ENCODE measurements at regions not wholly inside any gene's neighbourhood (a gene's known extent, or its start where the extent isn't known, plus 50 kb on each side); places are given as distances from the start of the nearest gene placed in this dataset.

DNA sequence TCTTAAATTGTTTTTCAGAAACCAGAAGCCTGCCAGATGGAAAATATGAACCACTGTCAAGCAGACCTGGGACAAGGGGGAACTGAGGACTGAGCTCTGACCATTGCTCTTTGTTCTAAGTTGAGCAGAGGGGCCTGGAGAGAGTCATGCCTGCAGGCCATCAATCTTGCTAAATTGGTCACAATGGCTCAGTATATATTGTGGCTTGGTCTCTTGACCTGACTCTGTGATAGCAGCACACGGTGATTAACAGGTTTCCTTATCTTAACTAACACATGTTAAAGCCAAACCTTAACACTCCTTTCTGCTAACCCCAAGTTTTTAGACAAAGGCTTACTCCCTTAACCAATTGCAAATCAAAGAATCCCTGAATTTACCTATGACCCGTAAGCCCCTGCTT is 1281.2 kb upstream of the NUDT12 start:
- in situ Hi-C loops (cut with MboI; ENCODE audit: low sequenced_read_pairs): no loop called here
- no peak overlapping the region for H4K5ac ChIP-seq (ENCODE audit: low read depth, low read length)
- CTCF ChIA-PET: no interaction called here

More for the DNA sequence above, 1281.2 kb upstream of the NUDT12 start:
- Histone ChIP-seq H3K18ac (ENCODE audit: low read depth, low read length) (no peak overlapping the region), H3K9me3 (ENCODE audit: control insufficient read depth, insufficient read depth, low read length) (0 out of 2 replicates have a peak, but pooled peaks cover 6% of the 10 kb centered on the region), H2BK20ac (ENCODE audit: low read depth, low read length) (no peak overlapping the region), H2BK15ac (ENCODE audit: low read depth, low read length) (no peak overlapping the region), H3K27ac (ENCODE audit: insufficient read depth, low read length) (no peak overlapping the region), H2BK120ac (ENCODE audit: low read depth, low read length) (no peak overlapping the region), H4K91ac (ENCODE audit: insufficient read depth, low read depth, low read length) (no peak overlapping the region), H2AK5ac (ENCODE audit: low read depth, low read length) (no peak overlapping the region), H3K79me1 (ENCODE audit: low read depth in 1 of 2, low read length in 2 of 2) (no peaks in the 10 kb centered on the region), H3K9ac (ENCODE audit: low read depth, low read length) (no peak overlapping the region), H3K56ac (ENCODE audit: extremely low read depth, insufficient read depth, low read length) (no peak overlapping the region), H3K4me3 (ENCODE audit: insufficient read depth, low read depth, low read length) (no peak overlapping the region), H3K14ac (replicated peaks; ENCODE audit: low read depth, low read length) (no peak overlapping the region), H4K20me1 (ENCODE audit: insufficient read depth, low read length) (no peaks in the 10 kb centered on the region), H2BK5ac (ENCODE audit: low read depth, low read length, poor library complexity, severe bottlenecking) (no peak overlapping the region), H3K23ac (ENCODE audit: low read depth, low read length) (no peak overlapping the region), H3K4me2 (ENCODE audit: low read depth, low read length) (no peak overlapping the region), H3K36me3 (ENCODE audit: control insufficient read depth, insufficient read depth, low read length) (no peaks in the 10 kb centered on the region), H4K8ac (ENCODE audit: low read depth in 2 of 2, low read length in 2 of 2) (no peak overlapping the region), H3K27me3 (ENCODE audit: control insufficient read depth, insufficient read depth, low read length) (no peaks in the 10 kb centered on the region), H2AK9ac (replicated peaks; ENCODE audit: low read depth, low read length, poor library complexity) (no peak overlapping the region), H3K9me1 (ENCODE audit: insufficient read depth, low read length) (no peaks in the 10 kb centered on the region), H3K4me1 (ENCODE audit: control insufficient read depth, insufficient read depth, low read length) (no peaks in the 10 kb centered on the region), H2AFZ (replicated peaks; ENCODE audit: low read length, poor library complexity) (no peak overlapping the region), H3K4ac (ENCODE audit: low read depth, low read length) (no peak overlapping the region)
- POLR2A ChIA-PET (ENCODE audit: unreplicated experiment): no interaction called here
- intact Hi-C loops (cut with micrococcal nuclease) (no loop called here), dilution Hi-C loops (cut with HindIII; ENCODE audit: low sequenced_read_pairs, unreplicated experiment) (no loop called here)
- TF ChIP-seq, protein P1, sequence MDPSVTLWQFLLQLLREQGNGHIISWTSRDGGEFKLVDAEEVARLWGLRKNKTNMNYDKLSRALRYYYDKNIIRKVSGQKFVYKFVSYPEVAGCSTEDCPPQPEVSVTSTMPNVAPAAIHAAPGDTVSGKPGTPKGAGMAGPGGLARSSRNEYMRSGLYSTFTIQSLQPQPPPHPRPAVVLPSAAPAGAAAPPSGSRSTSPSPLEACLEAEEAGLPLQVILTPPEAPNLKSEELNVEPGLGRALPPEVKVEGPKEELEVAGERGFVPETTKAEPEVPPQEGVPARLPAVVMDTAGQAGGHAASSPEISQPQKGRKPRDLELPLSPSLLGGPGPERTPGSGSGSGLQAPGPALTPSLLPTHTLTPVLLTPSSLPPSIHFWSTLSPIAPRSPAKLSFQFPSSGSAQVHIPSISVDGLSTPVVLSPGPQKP (IDR thresholded peaks at IDR 0.05; ENCODE audit: borderline replicate concordance, low read depth, low read length): no peak
- no peak for TF ChIP-seq NFE2L2 (IDR thresholded peaks at IDR 0.05; ENCODE audit: low read depth, low read length)
- DNase-seq: no peak
- WGBS, 2 experiments (ENCODE audit: extremely low coverage in 2 of 2, insufficient read length in 1 of 2): no CpG with 5 or more reads among the region's 2 CpGs
- ATAC-seq (ENCODE audit: low read depth): no peak
- BruUV-seq (replicated peaks): no TSS peak

All from IMR-90 (cell line).